Stimulated activated CD4-positive, alpha-beta T cell treated with anti-CD3 and anti-CD28 coated beads, TNF-alpha, amount 100 ng/mL, for 4 hours (primary cell): ENCODE measurements at regions not wholly inside any gene's neighbourhood (a gene's known extent, or its start where the extent isn't known, plus 50 kb on each side); places are given as distances from the start of the nearest gene placed in this dataset.

ENCODE experiments used
- DNase-seq, 3 experiments: peaks; one replicate each; pipeline ENCODE4 v3.0.0-alpha.2; 2020; ENCODE audit warnings: low read depth in 3 of 3

- no peak for DNase-seq
Observed at GRCh38 chr9:79012561-79012960, 559.2 kb upstream of the TLE4 start.

- DNase-seq = no peak
Observed at GRCh38 chr9:79013715-79014610, 557.8 kb upstream of the TLE4 start.

- no peak for DNase-seq
Observed at GRCh38 chr9:79014929-79015699, 556.7 kb upstream of the TLE4 start.

GRCh38 chr9:79015951-79016350 is 555.8 kb upstream of the TLE4 start:
- no peak for DNase-seq

- no peak for DNase-seq
Observed at GRCh38 chr9:79020276-79020675, 551.5 kb upstream of the TLE4 start.

- no peak for DNase-seq
Observed at GRCh38 chr9:79021084-79021483, 550.7 kb upstream of the TLE4 start.

- no peak for DNase-seq
Observed at GRCh38 chr9:79023134-79023580, 548.6 kb upstream of the TLE4 start.

GRCh38 chr9:79026316-79026715 is 545.4 kb upstream of the TLE4 start:
- no peak for DNase-seq

GRCh38 chr9:79028101-79028500 is 543.7 kb upstream of the TLE4 start:
- no peak for DNase-seq

GRCh38 chr9:79034583-79034982 is 537.2 kb upstream of the TLE4 start:
- no peak for DNase-seq

- DNase-seq = no peak
Observed at GRCh38 chr9:79037338-79037737, 534.4 kb upstream of the TLE4 start.

- DNase-seq = no peak
Observed at GRCh38 chr9:79040671-79041070, 531.1 kb upstream of the TLE4 start.

GRCh38 chr9:79041266-79041665 is 530.5 kb upstream of the TLE4 start:
- DNase-seq = no peak

GRCh38 chr9:79043916-79044315 is 527.8 kb upstream of the TLE4 start:
- no peak for DNase-seq

- DNase-seq = no peak
Observed at GRCh38 chr9:79046401-79046800, 525.4 kb upstream of the TLE4 start.

GRCh38 chr9:79049371-79049770 is 522.4 kb upstream of the TLE4 start:
- DNase-seq = no peak

GRCh38 chr9:79053598-79053997 is 518.2 kb upstream of the TLE4 start:
- DNase-seq = no peak

- no peak for DNase-seq
Observed at GRCh38 chr9:79054500-79054899, 517.3 kb upstream of the TLE4 start.

GRCh38 chr9:79056041-79056440 is 515.7 kb upstream of the TLE4 start:
- no peak for DNase-seq

GRCh38 chr9:79057576-79057975 is 514.2 kb upstream of the TLE4 start:
- DNase-seq = no peak

GRCh38 chr9:79060766-79061165 is 511.0 kb upstream of the TLE4 start:
- no peak for DNase-seq

GRCh38 chr9:79061752-79062616 is 509.8 kb upstream of the TLE4 start:
- DNase-seq = no peak
